A549 (cell line): ENCODE measurements at regions not wholly inside any gene's neighbourhood (a gene's known extent, or its start where the extent isn't known, plus 50 kb on each side); places are given as distances from the start of the nearest gene placed in this dataset.

ENCODE experiments used
- ATAC-seq, 2 experiments: fragments of 200-7000 bp in 1 of 2; fragments of >200 bp in 1 of 2; cut with Nextera tagmentation in 1 of 2; cut with Tn5 transposase in 1 of 2; 3 replicates each; pipeline versions ENCODE4 v1.8.0 to v1.9.1; 2018 to 2020; ENCODE audit warnings: mild to moderate bottlenecking in 1 of 2, moderate library complexity in 1 of 2
- CTCF ChIA-PET: fragments of 300-600 bp; sonication (Branson Sonifier 250); formaldehyde crosslinking; extraction: SDS; loops from one replicate; lab custom pipeline; 2021; ENCODE audit warnings: antibody characterized with exemption, inconsistent platforms; lab: Yijun Ruan, JAX
- POLR2A ChIA-PET: fragments of 350-600 bp; formaldehyde crosslinking; extraction: SDS; loops from one replicate; lab custom pipeline; 2021; ENCODE audit warnings: antibody characterized with exemption, inconsistent platforms; lab: Yijun Ruan, JAX
- DNase-seq, 2 experiments: peaks; one replicate each; pipeline versions ENCODE4 v3.0.0 to v3.0.0-alpha.2; 2011 to 2016; ENCODE audit warnings: low read depth in 1 of 2, low spot score in 1 of 2
- FAIRE-seq: peaks from 2 replicates; lab custom pipeline; 2011; peaks lifted over from hg19 to GRCh38; lab: Jason Lieb, UNC
- H3K27ac ChIP-seq, 2 experiments: fragments of >200 bp; sonication (Bioruptor Twin); formaldehyde crosslinking; 3 replicates each; pipeline ENCODE4 v1.5.1; 2016 to 2017
- H3K4me1 ChIP-seq: fragments of >200 bp; sonication (Bioruptor Twin); formaldehyde crosslinking; 3 replicates; pipeline ENCODE4 v1.6.1; 2016
- H3K4me2 ChIP-seq: fragments of >200 bp; sonication (Bioruptor Twin); formaldehyde crosslinking; 3 replicates; pipeline ENCODE4 v1.6.1; 2016
- H3K4me3 ChIP-seq: fragments of >200 bp; sonication (Bioruptor Twin); formaldehyde crosslinking; 3 replicates; pipeline ENCODE4 v1.5.1; 2016
- H3K9me3 ChIP-seq: fragments of >200 bp; sonication (Bioruptor Twin); formaldehyde crosslinking; 3 replicates; pipeline ENCODE4 v1.6.1; 2016
- BHLHE40 ChIP-seq: IDR thresholded peaks from 2 replicates; pipeline ENCODE4 v1.6.1; 2012; ENCODE audit warnings: low read depth, low read length, inconsistent platforms
- EHMT2 ChIP-seq: fragments of 200-600 bp; sonication (generic); IDR thresholded peaks from 2 replicates; pipeline ENCODE4 v1.6.1; 2016; ENCODE audit warnings: antibody characterized with exemption, low read depth, mild to moderate bottlenecking, moderate library complexity
- ESRRA ChIP-seq: fragments of 150-350 bp; IDR thresholded peaks from 2 replicates; pipeline ENCODE4 v1.6.1; 2014; ENCODE audit warnings: mild to moderate bottlenecking, low read length, borderline replicate concordance
- FOSL2 ChIP-seq, 2 experiments: fragments of 450-650 bp in 1 of 2; fragments of >200 bp in 1 of 2; sonication (Bioruptor Twin) in 1 of 2; formaldehyde crosslinking; IDR thresholded peaks; 2 replicates each; pipeline versions ENCODE4 v1.5.0 to v1.6.1; 2016 to 2020; ENCODE audit warnings: mild to moderate bottlenecking in 1 of 2, moderate library complexity in 1 of 2
- GATA3 ChIP-seq: IDR thresholded peaks from 2 replicates; pipeline ENCODE4 v1.6.1; 2012; ENCODE audit warnings: borderline replicate concordance
- HDAC2 ChIP-seq: fragments of 200-600 bp; sonication (generic); IDR thresholded peaks from 2 replicates; pipeline ENCODE4 v1.6.1; 2016
- HEYL ChIP-seq: fragments of 250-450 bp; sonication (Bioruptor Pico); IDR thresholded peaks from 2 replicates; pipeline ENCODE4 v1.8.0; 2021; ENCODE audit warnings: mild to moderate bottlenecking, moderate library complexity
- HOXB13 ChIP-seq: fragments of 250-450 bp; sonication (Bioruptor Pico); IDR thresholded peaks from 2 replicates; pipeline ENCODE4 v1.5.0; 2020; ENCODE audit warnings: low read depth, mild to moderate bottlenecking, moderate library complexity
- KDM1A ChIP-seq: fragments of 200-600 bp; sonication (generic); IDR thresholded peaks from 2 replicates; pipeline ENCODE4 v1.6.1; 2016; ENCODE audit warnings: low read depth, mild to moderate bottlenecking
- KDM5A ChIP-seq: fragments of 200-600 bp; sonication (generic); IDR thresholded peaks from 2 replicates; pipeline ENCODE4 v1.6.1; 2016; ENCODE audit warnings: antibody characterized with exemption, mild to moderate bottlenecking
- MAFK ChIP-seq: fragments of 450-650 bp; IDR thresholded peaks from 2 replicates; pipeline ENCODE4 v1.6.1; 2014; ENCODE audit not compliant: partially characterized antibody
- MAZ ChIP-seq: fragments of 150-350 bp; IDR thresholded peaks from 2 replicates; pipeline ENCODE4 v1.6.1; 2014; ENCODE audit warnings: antibody characterized with exemption, low read depth, low read length, borderline replicate concordance
- NR3C1 ChIP-seq: fragments of >200 bp; sonication (Bioruptor Twin); formaldehyde crosslinking; IDR thresholded peaks from 3 replicates; pipeline ENCODE4 v1.6.1; 2017
- POLR2AphosphoS2 ChIP-seq: conservative IDR thresholded peaks from 2 replicates; pipeline ENCODE4 v1.6.1; 2012; ENCODE audit warnings: low read length, improper control_type of control experiment, inconsistent platforms
- RNF2 ChIP-seq: fragments of 200-600 bp; sonication (generic); IDR thresholded peaks from 2 replicates; pipeline ENCODE4 v1.6.1; 2016; ENCODE audit warnings: low read depth, mild to moderate bottlenecking, antibody characterized with exemption, moderate library complexity, borderline replicate concordance
- TFCP2L1 ChIP-seq: fragments of 250-450 bp; sonication (Bioruptor Pico); IDR thresholded peaks from 2 replicates; pipeline ENCODE4 v1.5.0; 2021; ENCODE audit warnings: mild to moderate bottlenecking
- TP53 ChIP-seq: fragments of 250-450 bp; sonication (Bioruptor Pico); IDR thresholded peaks from 2 replicates; pipeline ENCODE4 v1.5.0; 2021; ENCODE audit warnings: mild to moderate bottlenecking, moderate library complexity
- ZC3H11A ChIP-seq: fragments of 450-650 bp; IDR thresholded peaks from 2 replicates; pipeline ENCODE4 v1.6.1; 2014; ENCODE audit warnings: antibody characterized with exemption, mild to moderate bottlenecking
- ZNF302 ChIP-seq: fragments of 250-450 bp; sonication (Bioruptor Pico); IDR thresholded peaks from 2 replicates; pipeline ENCODE4 v1.9.0; 2021; ENCODE audit warnings: inconsistent platforms, mild to moderate bottlenecking, moderate library complexity
- ZSCAN20 ChIP-seq: fragments of 250-450 bp; sonication (Bioruptor Pico); IDR thresholded peaks from 2 replicates; pipeline ENCODE4 v1.8.0; 2022; ENCODE audit warnings: mild to moderate bottlenecking, moderate library complexity
- WGBS: methylation state at CpG from one replicate; pipeline ENCODE4 v1.1.6; 2017; ENCODE audit errors: missing lambda C conversion rate; 5-methylcytosine and 5-hydroxymethylcytosine counted together
- TF ChIP-seq, protein P1 (sequence below): fragments of 150-350 bp; IDR thresholded peaks from 2 replicates; pipeline ENCODE4 v1.6.1; 2014; ENCODE audit warnings: low read depth, mild to moderate bottlenecking, low read length
- TF ChIP-seq, protein P2 (sequence below): fragments of >200 bp; sonication (Bioruptor Twin); formaldehyde crosslinking; IDR thresholded peaks from 3 replicates; pipeline ENCODE4 v1.6.1; 2016
- TF ChIP-seq, protein P3 (sequence below): fragments of >200 bp; sonication (Bioruptor Twin); formaldehyde crosslinking; IDR thresholded peaks from 2 replicates; pipeline ENCODE4 v1.6.1; 2016
- TF ChIP-seq, protein P4 (sequence below): fragments of 450-650 bp; IDR thresholded peaks from 2 replicates; pipeline ENCODE4 v1.6.1; 2014; ENCODE audit warnings: antibody characterized with exemption
- TF ChIP-seq, protein P5 (sequence below): fragments of >200 bp; sonication (Bioruptor Twin); formaldehyde crosslinking; IDR thresholded peaks from 3 replicates; pipeline ENCODE4 v1.5.1; 2016
- TF ChIP-seq, protein P6 (sequence below): IDR thresholded peaks from 2 replicates; pipeline ENCODE4 v1.6.1; 2012

DNA sequence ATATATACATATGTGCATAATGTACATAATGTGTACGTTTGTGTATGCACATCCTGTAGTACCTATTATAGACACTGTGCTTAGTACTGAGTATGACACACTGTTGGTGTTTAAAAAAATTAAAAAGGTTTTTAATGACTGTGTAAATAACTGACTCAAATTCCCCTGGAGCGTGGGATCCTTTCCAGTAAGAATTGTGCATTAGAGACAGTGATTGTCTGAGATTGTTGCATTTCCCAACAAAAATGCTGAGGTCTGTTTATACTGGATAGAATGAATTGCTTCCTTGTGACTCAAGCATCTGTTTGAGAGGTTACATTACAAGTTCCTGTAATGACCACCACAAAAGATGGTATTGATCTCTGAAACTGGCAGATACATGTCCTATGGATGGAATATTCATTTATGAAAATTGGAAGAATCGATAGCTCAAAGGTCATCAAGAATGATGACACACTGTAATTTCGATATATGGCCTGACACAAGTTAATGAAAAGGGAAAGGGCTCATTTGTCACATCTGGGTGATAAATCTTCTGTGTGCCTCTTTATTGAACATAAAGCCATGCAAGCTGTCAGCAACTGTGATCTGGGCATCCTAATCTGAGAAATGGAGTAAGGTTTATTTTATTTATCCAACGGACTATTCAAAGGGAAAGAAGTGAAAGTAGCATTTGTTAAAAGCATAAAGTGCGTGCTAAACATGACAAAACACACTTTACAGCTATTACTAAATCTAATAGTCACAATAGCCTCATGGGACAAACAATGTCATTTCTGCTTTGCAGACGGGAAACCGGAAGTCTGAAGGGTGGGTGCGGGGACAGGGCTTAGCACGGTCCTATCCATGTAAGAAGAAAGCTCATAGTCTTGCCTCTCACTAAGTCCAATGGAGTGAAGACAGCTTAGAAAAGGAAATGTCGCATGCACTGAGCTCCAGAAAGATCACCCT, 228.8 kb downstream of the CDH11 start:
- no peak overlapping the region for H3K27ac ChIP-seq
- DNase-seq (no peak), ATAC-seq (no peak), FAIRE-seq (no peak)
- 7% methylated on average over 11 of the region's 11 CpGs for WGBS
- H3K9me3 ChIP-seq = no peaks in the 10 kb centered on the region
- H3K4me1 ChIP-seq = no peaks in the 10 kb centered on the region
- H3K4me2 ChIP-seq = peak overlapping the region; percentile 44
- H3K4me3 ChIP-seq = 0 out of 3 replicates have a peak overlapping the region, but pooled peaks have one; percentile 12
- TF ChIP-seq, protein P1, sequence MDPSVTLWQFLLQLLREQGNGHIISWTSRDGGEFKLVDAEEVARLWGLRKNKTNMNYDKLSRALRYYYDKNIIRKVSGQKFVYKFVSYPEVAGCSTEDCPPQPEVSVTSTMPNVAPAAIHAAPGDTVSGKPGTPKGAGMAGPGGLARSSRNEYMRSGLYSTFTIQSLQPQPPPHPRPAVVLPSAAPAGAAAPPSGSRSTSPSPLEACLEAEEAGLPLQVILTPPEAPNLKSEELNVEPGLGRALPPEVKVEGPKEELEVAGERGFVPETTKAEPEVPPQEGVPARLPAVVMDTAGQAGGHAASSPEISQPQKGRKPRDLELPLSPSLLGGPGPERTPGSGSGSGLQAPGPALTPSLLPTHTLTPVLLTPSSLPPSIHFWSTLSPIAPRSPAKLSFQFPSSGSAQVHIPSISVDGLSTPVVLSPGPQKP = no peak
- TF ChIP-seq, protein P2, sequence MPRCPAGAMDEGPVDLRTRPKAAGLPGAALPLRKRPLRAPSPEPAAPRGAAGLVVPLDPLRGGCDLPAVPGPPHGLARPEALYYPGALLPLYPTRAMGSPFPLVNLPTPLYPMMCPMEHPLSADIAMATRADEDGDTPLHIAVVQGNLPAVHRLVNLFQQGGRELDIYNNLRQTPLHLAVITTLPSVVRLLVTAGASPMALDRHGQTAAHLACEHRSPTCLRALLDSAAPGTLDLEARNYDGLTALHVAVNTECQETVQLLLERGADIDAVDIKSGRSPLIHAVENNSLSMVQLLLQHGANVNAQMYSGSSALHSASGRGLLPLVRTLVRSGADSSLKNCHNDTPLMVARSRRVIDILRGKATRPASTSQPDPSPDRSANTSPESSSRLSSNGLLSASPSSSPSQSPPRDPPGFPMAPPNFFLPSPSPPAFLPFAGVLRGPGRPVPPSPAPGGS = no peak
- TF ChIP-seq RNF2 (no peak), KDM5A (no peak)
- ChIA-PET CTCF (no interaction called here), POLR2A (no interaction called here)

DNA sequence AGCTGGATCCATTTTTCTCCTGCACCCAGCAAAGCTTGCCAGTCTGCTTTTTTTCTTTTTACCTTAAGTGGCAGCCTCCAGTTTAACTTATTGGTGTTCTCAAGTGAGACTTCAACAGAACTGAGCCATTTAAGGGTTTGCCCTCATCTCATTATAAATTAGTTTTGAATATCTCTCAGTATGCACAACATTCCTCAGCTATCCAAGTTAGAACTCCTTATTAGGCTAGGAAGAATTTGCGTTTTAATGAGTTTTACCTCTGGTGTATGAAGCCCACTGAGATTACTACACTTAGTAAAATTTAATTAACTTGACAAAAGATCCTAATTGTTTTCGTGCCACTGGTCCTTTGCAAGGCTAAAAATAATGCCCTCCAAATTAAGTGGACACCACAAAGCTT, 232.4 kb downstream of the CDH11 start:
- ChIA-PET POLR2A (no interaction called here), CTCF (no interaction called here)
- H3K4me3 ChIP-seq = no peak overlapping the region
- DNase-seq = no peak
- TF ChIP-seq, protein P3, sequence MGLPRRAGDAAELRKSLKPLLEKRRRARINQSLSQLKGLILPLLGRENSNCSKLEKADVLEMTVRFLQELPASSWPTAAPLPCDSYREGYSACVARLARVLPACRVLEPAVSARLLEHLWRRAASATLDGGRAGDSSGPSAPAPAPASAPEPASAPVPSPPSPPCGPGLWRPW = no peak
- no peak for TF ChIP-seq MAFK
- no peak for TF ChIP-seq FOSL2 (IDR thresholded peaks at IDR 0.05)
- TF ChIP-seq FOSL2 (CRISPR knock-in tag; IDR thresholded peaks at IDR 0.05) = no peak
- no peak for TF ChIP-seq GATA3
- TF ChIP-seq HDAC2 = no peak
- TF ChIP-seq, protein P4, sequence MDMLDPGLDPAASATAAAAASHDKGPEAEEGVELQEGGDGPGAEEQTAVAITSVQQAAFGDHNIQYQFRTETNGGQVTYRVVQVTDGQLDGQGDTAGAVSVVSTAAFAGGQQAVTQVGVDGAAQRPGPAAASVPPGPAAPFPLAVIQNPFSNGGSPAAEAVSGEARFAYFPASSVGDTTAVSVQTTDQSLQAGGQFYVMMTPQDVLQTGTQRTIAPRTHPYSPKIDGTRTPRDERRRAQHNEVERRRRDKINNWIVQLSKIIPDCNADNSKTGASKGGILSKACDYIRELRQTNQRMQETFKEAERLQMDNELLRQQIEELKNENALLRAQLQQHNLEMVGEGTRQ = no peak
- TF ChIP-seq KDM1A = no peak
- no peak for TF ChIP-seq NR3C1
- TF ChIP-seq MAZ = no peak
- TF ChIP-seq, protein P1 = no peak
- no peak for TF ChIP-seq POLR2AphosphoS2
- no peak overlapping the region for H3K27ac ChIP-seq
- FAIRE-seq = no peak
- H3K9me3 ChIP-seq = no peaks in the 10 kb centered on the region
- H3K4me2 ChIP-seq = no peak overlapping the region
- no peaks in the 10 kb centered on the region for H3K4me1 ChIP-seq
- 5% methylated on average over 2 of the region's 2 CpGs for WGBS
- ATAC-seq = no peak

DNA sequence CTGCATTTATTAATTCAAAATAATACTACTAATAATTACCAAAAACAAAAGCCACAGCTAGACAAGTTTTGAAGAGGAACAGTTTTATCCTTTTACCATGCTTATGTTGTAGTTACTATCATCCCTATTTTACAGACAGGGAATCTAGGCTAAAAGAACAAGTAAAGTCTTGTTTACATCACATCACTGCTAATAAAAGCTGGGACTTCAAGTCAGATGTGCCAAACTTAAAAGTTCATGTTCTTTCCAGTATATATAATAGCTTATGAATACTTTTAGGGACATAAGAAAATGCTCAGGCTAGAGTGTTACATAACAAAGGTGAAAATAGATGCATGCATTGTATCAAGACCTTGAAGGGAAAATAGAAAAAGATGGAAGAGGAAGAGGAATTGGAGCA, 234.2 kb downstream of the CDH11 start:
- Histone ChIP-seq H3K4me2 (no peak overlapping the region), H3K27ac (no peak overlapping the region), H3K9me3 (no peaks in the 10 kb centered on the region), H3K4me3 (no peak overlapping the region), H3K4me1 (no peaks in the 10 kb centered on the region)
- no peak for DNase-seq
- FAIRE-seq = no peak
- ChIA-PET POLR2A (no interaction called here), CTCF (no interaction called here)
- no peak for ATAC-seq
- TF ChIP-seq KDM5A = no peak
- TF ChIP-seq, protein P5, sequence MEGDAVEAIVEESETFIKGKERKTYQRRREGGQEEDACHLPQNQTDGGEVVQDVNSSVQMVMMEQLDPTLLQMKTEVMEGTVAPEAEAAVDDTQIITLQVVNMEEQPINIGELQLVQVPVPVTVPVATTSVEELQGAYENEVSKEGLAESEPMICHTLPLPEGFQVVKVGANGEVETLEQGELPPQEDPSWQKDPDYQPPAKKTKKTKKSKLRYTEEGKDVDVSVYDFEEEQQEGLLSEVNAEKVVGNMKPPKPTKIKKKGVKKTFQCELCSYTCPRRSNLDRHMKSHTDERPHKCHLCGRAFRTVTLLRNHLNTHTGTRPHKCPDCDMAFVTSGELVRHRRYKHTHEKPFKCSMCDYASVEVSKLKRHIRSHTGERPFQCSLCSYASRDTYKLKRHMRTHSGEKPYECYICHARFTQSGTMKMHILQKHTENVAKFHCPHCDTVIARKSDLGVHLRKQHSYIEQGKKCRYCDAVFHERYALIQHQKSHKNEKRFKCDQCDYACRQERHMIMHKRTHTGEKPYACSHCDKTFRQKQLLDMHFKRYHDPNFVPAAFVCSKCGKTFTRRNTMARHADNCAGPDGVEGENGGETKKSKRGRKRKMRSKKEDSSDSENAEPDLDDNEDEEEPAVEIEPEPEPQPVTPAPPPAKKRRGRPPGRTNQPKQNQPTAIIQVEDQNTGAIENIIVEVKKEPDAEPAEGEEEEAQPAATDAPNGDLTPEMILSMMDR = no peak
- no peak for TF ChIP-seq ZC3H11A
- no peak for TF ChIP-seq TP53
- TF ChIP-seq, protein P6, sequence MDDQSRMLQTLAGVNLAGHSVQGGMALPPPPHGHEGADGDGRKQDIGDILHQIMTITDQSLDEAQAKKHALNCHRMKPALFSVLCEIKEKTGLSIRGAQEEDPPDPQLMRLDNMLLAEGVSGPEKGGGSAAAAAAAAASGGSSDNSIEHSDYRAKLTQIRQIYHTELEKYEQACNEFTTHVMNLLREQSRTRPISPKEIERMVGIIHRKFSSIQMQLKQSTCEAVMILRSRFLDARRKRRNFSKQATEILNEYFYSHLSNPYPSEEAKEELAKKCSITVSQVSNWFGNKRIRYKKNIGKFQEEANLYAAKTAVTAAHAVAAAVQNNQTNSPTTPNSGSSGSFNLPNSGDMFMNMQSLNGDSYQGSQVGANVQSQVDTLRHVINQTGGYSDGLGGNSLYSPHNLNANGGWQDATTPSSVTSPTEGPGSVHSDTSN = no peak
- TF ChIP-seq KDM1A = no peak
- no peak for TF ChIP-seq HOXB13
- no peak for TF ChIP-seq ESRRA
- TF ChIP-seq EHMT2 = no peak
- no peak for TF ChIP-seq ZNF302 (CRISPR knock-in tag)
- TF ChIP-seq NR3C1 = no peak
- TF ChIP-seq BHLHE40 = no peak
- TF ChIP-seq ZSCAN20 (CRISPR knock-in tag) = no peak
- no peak for TF ChIP-seq HEYL
- TF ChIP-seq TFCP2L1 (CRISPR knock-in tag) = no peak
